ENCODE measurements at regions not wholly inside any gene's neighbourhood (a gene's known extent, or its start where the extent isn't known, plus 50 kb on each side); places are given as distances from the start of the nearest gene placed in this dataset.

- intact Hi-C loops (cut with micrococcal nuclease), result no loop called here
- no peak for DNase-seq
- no peak overlapping the region for H3K4me2 ChIP-seq (replicated peaks; ENCODE audit: low read depth, low read length, poor library complexity, severe bottlenecking)
- no peak for ATAC-seq (ENCODE audit: low read depth)
- ChIA-PET CTCF (no interaction called here), POLR2A (no interaction called here)
- H3K4me3 Mint-ChIP-seq, result no peak overlapping the region
- H3K4me3 ChIP-seq (ENCODE audit: control extremely low read depth in 1 of 5, extremely low read depth in 1 of 5, insufficient read depth in 1 of 5, low read depth in 2 of 5, low read length in 4 of 5), result no peak overlapping the region
- no peak overlapping the region for H3K9ac ChIP-seq (ENCODE audit: low read length)
- no peaks in the 10 kb centered on the region for H3K79me2 ChIP-seq (ENCODE audit: control insufficient read depth, insufficient read depth, low read length)
- H3K27ac Mint-ChIP-seq, result no peak overlapping the region
- H3K4me1 ChIP-seq (ENCODE audit: control insufficient read depth in 2 of 2, insufficient read depth in 2 of 2, low read length in 2 of 2), result no peaks in the 10 kb centered on the region
- no peaks in the 10 kb centered on the region for H3K27me3 ChIP-seq (replicated peaks in 1 of 4; ENCODE audit: control extremely low read depth in 1 of 4, control insufficient read depth in 3 of 4, insufficient read depth in 4 of 4, low read length in 3 of 4)
- H3K4me1 Mint-ChIP-seq, result no peaks in the 10 kb centered on the region
- H2AFZ ChIP-seq (ENCODE audit: insufficient read depth, low read depth, low read length, poor library complexity, severe bottlenecking), result no peak overlapping the region
- no CpG with 5 or more reads among the region's 2 CpGs for WGBS (ENCODE audit: insufficient coverage)
- no peaks in the 10 kb centered on the region for H3K36me3 ChIP-seq (replicated peaks in 1 of 2; ENCODE audit: control extremely low read depth in 1 of 2, control insufficient read depth in 1 of 2, extremely low read depth in 1 of 2, insufficient read depth in 2 of 2, low read length in 1 of 2)
- no peaks in the 10 kb centered on the region for H3K27me3 Mint-ChIP-seq
- peaks cover 0 to 8% (median 0%) of the 10 kb centered on the region in 3 donors for H3K9me3 ChIP-seq (ENCODE audit: control extremely low read depth in 1 of 3, control insufficient read depth in 2 of 3, insufficient read depth in 1 of 3, low read length in 2 of 3)
- no peaks in the 10 kb centered on the region for H4K20me1 ChIP-seq (ENCODE audit: control insufficient read depth, insufficient read depth, low read length, poor library complexity, severe bottlenecking)
- peaks cover under 1% of the 10 kb centered on the region for H3K9me3 Mint-ChIP-seq (ENCODE audit: insufficient read depth)
- TF ChIP-seq, protein P1, sequence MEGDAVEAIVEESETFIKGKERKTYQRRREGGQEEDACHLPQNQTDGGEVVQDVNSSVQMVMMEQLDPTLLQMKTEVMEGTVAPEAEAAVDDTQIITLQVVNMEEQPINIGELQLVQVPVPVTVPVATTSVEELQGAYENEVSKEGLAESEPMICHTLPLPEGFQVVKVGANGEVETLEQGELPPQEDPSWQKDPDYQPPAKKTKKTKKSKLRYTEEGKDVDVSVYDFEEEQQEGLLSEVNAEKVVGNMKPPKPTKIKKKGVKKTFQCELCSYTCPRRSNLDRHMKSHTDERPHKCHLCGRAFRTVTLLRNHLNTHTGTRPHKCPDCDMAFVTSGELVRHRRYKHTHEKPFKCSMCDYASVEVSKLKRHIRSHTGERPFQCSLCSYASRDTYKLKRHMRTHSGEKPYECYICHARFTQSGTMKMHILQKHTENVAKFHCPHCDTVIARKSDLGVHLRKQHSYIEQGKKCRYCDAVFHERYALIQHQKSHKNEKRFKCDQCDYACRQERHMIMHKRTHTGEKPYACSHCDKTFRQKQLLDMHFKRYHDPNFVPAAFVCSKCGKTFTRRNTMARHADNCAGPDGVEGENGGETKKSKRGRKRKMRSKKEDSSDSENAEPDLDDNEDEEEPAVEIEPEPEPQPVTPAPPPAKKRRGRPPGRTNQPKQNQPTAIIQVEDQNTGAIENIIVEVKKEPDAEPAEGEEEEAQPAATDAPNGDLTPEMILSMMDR (IDR thresholded peaks at IDR 0.05), result no peak
- TF ChIP-seq EZH2 (IDR thresholded peaks at IDR 0.05; ENCODE audit: borderline replicate concordance, insufficient read depth, low read depth, low read length, poor library complexity, severe bottlenecking), result no peak
- no peak overlapping the region for H3K27ac ChIP-seq (ENCODE audit: low read length in 2 of 2)
Observed at GRCh38 chr2:153028626-153029025, 310.2 kb downstream of the ARL6IP6 start.

- Histone ChIP-seq H3K9me3 (ENCODE audit: control extremely low read depth in 1 of 3, control insufficient read depth in 2 of 3, insufficient read depth in 1 of 3, low read length in 2 of 3) (no peaks in the 10 kb centered on the region), H3K27ac (ENCODE audit: low read length in 2 of 2) (no peak overlapping the region), H3K36me3 (replicated peaks in 1 of 2; ENCODE audit: control extremely low read depth in 1 of 2, control insufficient read depth in 1 of 2, extremely low read depth in 1 of 2, insufficient read depth in 2 of 2, low read length in 1 of 2) (no peaks in the 10 kb centered on the region), H4K20me1 (ENCODE audit: control insufficient read depth, insufficient read depth, low read length, poor library complexity, severe bottlenecking) (no peaks in the 10 kb centered on the region), H2AFZ (ENCODE audit: insufficient read depth, low read depth, low read length, poor library complexity, severe bottlenecking) (no peak overlapping the region), H3K79me2 (ENCODE audit: control insufficient read depth, insufficient read depth, low read length) (no peaks in the 10 kb centered on the region), H3K9ac (ENCODE audit: low read length) (no peak overlapping the region), H3K4me1 (ENCODE audit: control insufficient read depth in 2 of 2, insufficient read depth in 2 of 2, low read length in 2 of 2) (no peaks in the 10 kb centered on the region), H3K4me3 (ENCODE audit: control extremely low read depth in 1 of 5, extremely low read depth in 1 of 5, insufficient read depth in 1 of 5, low read depth in 2 of 5, low read length in 4 of 5) (no peak overlapping the region), H3K27me3 (replicated peaks in 1 of 4; ENCODE audit: control extremely low read depth in 1 of 4, control insufficient read depth in 3 of 4, insufficient read depth in 4 of 4, low read length in 3 of 4) (no peaks in the 10 kb centered on the region), H3K4me2 (replicated peaks; ENCODE audit: low read depth, low read length, poor library complexity, severe bottlenecking) (no peak overlapping the region)
- Mint-ChIP-seq H3K9me3 (ENCODE audit: insufficient read depth) (no peaks in the 10 kb centered on the region), H3K4me1 (no peaks in the 10 kb centered on the region), H3K27ac (no peak overlapping the region), H3K27me3 (no peaks in the 10 kb centered on the region), H3K4me3 (no peak overlapping the region)
- TF ChIP-seq, protein P1 (IDR thresholded peaks at IDR 0.05), result no peak
- no peak for TF ChIP-seq EZH2 (IDR thresholded peaks at IDR 0.05; ENCODE audit: borderline replicate concordance, insufficient read depth, low read depth, low read length, poor library complexity, severe bottlenecking)
- no peak for DNase-seq
- CTCF ChIA-PET, result no interaction called here
- intact Hi-C loops (cut with micrococcal nuclease), result no loop called here
- ATAC-seq (ENCODE audit: low read depth), result no peak
- no CpG with 5 or more reads among the region's 1 CpG for WGBS (ENCODE audit: insufficient coverage)
- POLR2A ChIA-PET, result no interaction called here
Observed at GRCh38 chr2:153027533-153027932, 309.1 kb downstream of the ARL6IP6 start.
